ENCODE measurements at regions not wholly inside any gene's neighbourhood (a gene's known extent, or its start where the extent isn't known, plus 50 kb on each side); places are given as distances from the start of the nearest gene placed in this dataset.
"Not testable (repeated sequence)": the region's sequence is repeated elsewhere in the genome, so short reads cannot be mapped to it uniquely, and the experiment has no call there.

GRCh38 chr2:870426-870825 is 80.2 kb upstream of the SNTG2 start:
- no peaks in the 10 kb centered on the region for H3K9me3 ChIP-seq
- intact Hi-C loops (cut with DNase I), result no loop called here
- TF ChIP-seq CTCF (IDR thresholded peaks at IDR 0.05), result no peak
- peaks cover 28% of the 10 kb centered on the region for H3K27me3 ChIP-seq (ENCODE audit: low read depth)
- ATAC-seq (no peak), DNase-seq (no peak)
- no peaks in the 10 kb centered on the region for H3K4me1 ChIP-seq
- no peaks in the 10 kb centered on the region for H3K36me3 ChIP-seq
- H3K27ac ChIP-seq, result no peak overlapping the region
- H3K4me3 ChIP-seq, result no peak overlapping the region

GRCh38 chr2:869894-870293 is 80.8 kb upstream of the SNTG2 start:
- no peak for TF ChIP-seq CTCF (IDR thresholded peaks at IDR 0.05)
- H3K36me3 ChIP-seq, result no peaks in the 10 kb centered on the region
- H3K27ac ChIP-seq, result no peak overlapping the region
- H3K27me3 ChIP-seq (ENCODE audit: low read depth), result peaks cover 28% of the 10 kb centered on the region
- no peak overlapping the region for H3K4me3 ChIP-seq
- DNase-seq (no peak), ATAC-seq (no peak)
- intact Hi-C loops (cut with DNase I), result no loop called here
- H3K9me3 ChIP-seq, result no peaks in the 10 kb centered on the region
- H3K4me1 ChIP-seq, result no peaks in the 10 kb centered on the region

- H3K27ac ChIP-seq, result no peak overlapping the region
- ATAC-seq (no peak), DNase-seq (no peak)
Measured at GRCh38 chr2:869357-869871, 81.2 kb upstream of the SNTG2 start.

GRCh38 chr2:868857-869256 is 81.8 kb upstream of the SNTG2 start:
- peaks cover 26% of the 10 kb centered on the region for H3K27me3 ChIP-seq (ENCODE audit: low read depth)
- H3K27ac ChIP-seq; DNase-seq; intact Hi-C loops (cut with DNase I); H3K36me3 ChIP-seq; H3K4me3 ChIP-seq; H3K9me3 ChIP-seq; ATAC-seq; H3K4me1 ChIP-seq: not testable (repeated sequence)

More at GRCh38 chr2:869357-869871, 81.2 kb upstream of the SNTG2 start:
- no peaks in the 10 kb centered on the region for H3K9me3 ChIP-seq
- peaks cover 28% of the 10 kb centered on the region for H3K27me3 ChIP-seq (ENCODE audit: low read depth)
- intact Hi-C loops (cut with DNase I), result no loop called here
- H3K4me3 ChIP-seq, result no peak overlapping the region
- no peaks in the 10 kb centered on the region for H3K4me1 ChIP-seq
- H3K36me3 ChIP-seq, result no peaks in the 10 kb centered on the region
- no peak for TF ChIP-seq CTCF (IDR thresholded peaks at IDR 0.05)

- H3K27me3 ChIP-seq (ENCODE audit: low read depth), result peaks cover 23% of the 10 kb centered on the region
- no peak overlapping the region for H3K4me3 ChIP-seq
- DNase-seq, result no peak
- no peak for ATAC-seq
- no peaks in the 10 kb centered on the region for H3K36me3 ChIP-seq
- H3K4me1 ChIP-seq, result no peaks in the 10 kb centered on the region
- intact Hi-C loops (cut with DNase I), result no loop called here
- no peak overlapping the region for H3K27ac ChIP-seq
- no peaks in the 10 kb centered on the region for H3K9me3 ChIP-seq
- TF ChIP-seq CTCF (IDR thresholded peaks at IDR 0.05), result no peak
Measured at GRCh38 chr2:867296-867695, 83.4 kb upstream of the SNTG2 start.

GRCh38 chr2:866887-867286 is 83.8 kb upstream of the SNTG2 start:
- intact Hi-C loops (cut with DNase I), result no loop called here
- Histone ChIP-seq H3K27ac (no peak overlapping the region), H3K4me3 (no peak overlapping the region), H3K27me3 (ENCODE audit: low read depth) (peaks cover 18% of the 10 kb centered on the region), H3K4me1 (no peaks in the 10 kb centered on the region), H3K36me3 (no peaks in the 10 kb centered on the region), H3K9me3 (no peaks in the 10 kb centered on the region)
- no peak for ATAC-seq
- no peak for DNase-seq
- TF ChIP-seq CTCF (IDR thresholded peaks at IDR 0.05), result no peak

All from lower lobe of right lung (tissue), 2 donors.